ENCODE measurements at regions not wholly inside any gene's neighbourhood (a gene's known extent, or its start where the extent isn't known, plus 50 kb on each side); places are given as distances from the start of the nearest gene placed in this dataset.

- no peak for TF ChIP-seq CTCF (IDR thresholded peaks at IDR 0.05)
- ATAC-seq (peak; percentile 74), DNase-seq (peak in 1 of 4 donors; percentile 67)
- Histone ChIP-seq H3K27me3 (no peaks in the 10 kb centered on the region), H3K4me1 (peaks cover 11 to 34% of the 10 kb centered on the region in 2 donors), H3K36me3 (no peaks in the 10 kb centered on the region), H3K9me3 (no peaks in the 10 kb centered on the region), H3K27ac (peak overlapping the region; percentile 31 to 34), H3K4me3 (no peak overlapping the region)
- intact Hi-C loops (cut with DNase I): no loop called here
Observed at GRCh38 chr3:177830411-177830849, 633.1 kb upstream of the TBL1XR1 start.

- H3K4me1 ChIP-seq: peaks cover 11 to 41% of the 10 kb centered on the region in 2 donors
- H3K36me3 ChIP-seq: no peaks in the 10 kb centered on the region
- H3K4me3 ChIP-seq: no peak overlapping the region
- intact Hi-C loops (cut with DNase I): no loop called here
- H3K27ac ChIP-seq: peak overlapping the region in 1 of 2 donors; percentile 31
- no peak for TF ChIP-seq CTCF (IDR thresholded peaks at IDR 0.05)
- no peak for ATAC-seq
- H3K27me3 ChIP-seq: no peaks in the 10 kb centered on the region
- H3K9me3 ChIP-seq: no peaks in the 10 kb centered on the region
- no peak for DNase-seq
Observed at GRCh38 chr3:177831361-177831760, 634.1 kb upstream of the TBL1XR1 start.

GRCh38 chr3:177832880-177833279, 635.6 kb upstream of the TBL1XR1 start:
- Histone ChIP-seq H3K9me3 (no peaks in the 10 kb centered on the region), H3K27ac (no peak overlapping the region), H3K4me3 (no peak overlapping the region), H3K36me3 (no peaks in the 10 kb centered on the region), H3K27me3 (no peaks in the 10 kb centered on the region), H3K4me1 (peaks cover 17 to 40% of the 10 kb centered on the region in 2 donors)
- DNase-seq (peak in 2 of 4 donors; percentile 53 to 64), ATAC-seq (no peak)
- intact Hi-C loops (cut with DNase I): no loop called here
- TF ChIP-seq CTCF (IDR thresholded peaks at IDR 0.05): no peak

GRCh38 chr3:177833332-177833731, 636.0 kb upstream of the TBL1XR1 start:
- H3K27me3 ChIP-seq: no peaks in the 10 kb centered on the region
- no peak overlapping the region for H3K27ac ChIP-seq
- ATAC-seq (no peak), DNase-seq (no peak)
- H3K36me3 ChIP-seq: no peaks in the 10 kb centered on the region
- no peak overlapping the region for H3K4me3 ChIP-seq
- no peaks in the 10 kb centered on the region for H3K9me3 ChIP-seq
- H3K4me1 ChIP-seq: peaks cover 21 to 40% of the 10 kb centered on the region in 2 donors
- intact Hi-C loops (cut with DNase I): no loop called here
- no peak for TF ChIP-seq CTCF (IDR thresholded peaks at IDR 0.05)

GRCh38 chr3:177835008-177835407, 637.7 kb upstream of the TBL1XR1 start:
- Histone ChIP-seq H3K27ac (peak overlapping the region in 1 of 2 donors; percentile 47), H3K27me3 (no peaks in the 10 kb centered on the region), H3K4me3 (no peak overlapping the region), H3K4me1 (peaks cover 20 to 37% of the 10 kb centered on the region in 2 donors), H3K9me3 (no peaks in the 10 kb centered on the region), H3K36me3 (no peaks in the 10 kb centered on the region)
- intact Hi-C loops (cut with DNase I): no loop called here
- ATAC-seq: peak; percentile 13
- no peak for TF ChIP-seq CTCF (IDR thresholded peaks at IDR 0.05)
- peak in 1 of 4 donors; percentile 54 for DNase-seq
